ENCODE measurements at regions not wholly inside any gene's neighbourhood (a gene's known extent, or its start where the extent isn't known, plus 50 kb on each side); places are given as distances from the start of the nearest gene placed in this dataset.

GRCh38 chr4:71188951-71189350, 149.9 kb upstream of the SLC4A4 start:
- Histone ChIP-seq H3K9ac (peak overlapping the region; percentile 74), H3K36me3 (ENCODE audit: low read depth) (no peaks in the 10 kb centered on the region), H3F3A (ENCODE audit: insufficient read depth) (peaks cover 13% of the 10 kb centered on the region; the same call in 1 of the 2 replicates), H3K9me2 (ENCODE audit: insufficient read depth) (no peaks in the 10 kb centered on the region), H3K4me3 (peak overlapping the region; percentile 79), H3K27me3 (replicated peaks; ENCODE audit: insufficient read depth) (no peaks in the 10 kb centered on the region), H3K4me2 (ENCODE audit: unreplicated experiment) (peak overlapping the region; percentile 90), H3K4me1 (ENCODE audit: insufficient read depth) (peaks cover 30% of the 10 kb centered on the region), H4K20me1 (ENCODE audit: insufficient read depth) (no peaks in the 10 kb centered on the region), H3K9me3 (ENCODE audit: low read depth) (no peaks in the 10 kb centered on the region), H3K27ac (no peak overlapping the region), H3K79me2 (ENCODE audit: insufficient read depth) (peaks cover 54% of the 10 kb centered on the region), H2AFZ (peak overlapping the region; percentile 85)
- in situ Hi-C loops (cut with MboI): no loop called here
- no peak for TF ChIP-seq EZH2phosphoT487 (IDR thresholded peaks at IDR 0.05; ENCODE audit: insufficient read depth, low read depth)
- no peak for TF ChIP-seq EZH2 (IDR thresholded peaks at IDR 0.05; ENCODE audit: insufficient read depth, poor library complexity, severe bottlenecking)
- DNase-seq: no peak
- WGBS, 2 experiments (ENCODE audit: low coverage in 1 of 2, low lambda C conversion rate in 2 of 2, missing lambda C conversion rate in 2 of 2): 92 to 93% methylated on average over 1 of the region's 1 CpG

- Histone ChIP-seq H3K4me2 (ENCODE audit: unreplicated experiment) (peak overlapping the region; percentile 90), H3K27me3 (replicated peaks; ENCODE audit: insufficient read depth) (no peaks in the 10 kb centered on the region), H3K79me2 (ENCODE audit: insufficient read depth) (peaks cover 60% of the 10 kb centered on the region), H3F3A (ENCODE audit: insufficient read depth) (peaks cover 13% of the 10 kb centered on the region; the same call in 1 of the 2 replicates), H3K4me1 (ENCODE audit: insufficient read depth) (peaks cover 30% of the 10 kb centered on the region), H2AFZ (0 out of 2 replicates have a peak overlapping the region, but pooled peaks have one; percentile 21), H3K9me3 (ENCODE audit: low read depth) (no peaks in the 10 kb centered on the region), H3K9ac (0 out of 2 replicates have a peak overlapping the region, but pooled peaks have one; percentile 74), H4K20me1 (ENCODE audit: insufficient read depth) (no peaks in the 10 kb centered on the region), H3K4me3 (peak overlapping the region; percentile 79), H3K9me2 (ENCODE audit: insufficient read depth) (no peaks in the 10 kb centered on the region), H3K27ac (0 out of 2 replicates have a peak overlapping the region, but pooled peaks have one; percentile 7), H3K36me3 (ENCODE audit: low read depth) (no peaks in the 10 kb centered on the region)
- WGBS, 2 experiments (ENCODE audit: low coverage in 1 of 2, low lambda C conversion rate in 2 of 2, missing lambda C conversion rate in 2 of 2): 65 to 73% methylated on average over 6 of the region's 6 CpGs
- in situ Hi-C loops (cut with MboI): no loop called here
- no peak for TF ChIP-seq EZH2 (IDR thresholded peaks at IDR 0.05; ENCODE audit: insufficient read depth, poor library complexity, severe bottlenecking)
- TF ChIP-seq EZH2phosphoT487 (IDR thresholded peaks at IDR 0.05; ENCODE audit: insufficient read depth, low read depth): no peak
- DNase-seq: peak; percentile 61
Observed at GRCh38 chr4:71189471-71189870, 149.3 kb upstream of the SLC4A4 start.

- Histone ChIP-seq H3K4me1 (ENCODE audit: insufficient read depth) (peaks cover 33% of the 10 kb centered on the region), H3K9me2 (ENCODE audit: insufficient read depth) (no peaks in the 10 kb centered on the region), H4K20me1 (ENCODE audit: insufficient read depth) (no peaks in the 10 kb centered on the region), H3K27me3 (replicated peaks; ENCODE audit: insufficient read depth) (no peaks in the 10 kb centered on the region), H3K4me2 (ENCODE audit: unreplicated experiment) (no peak overlapping the region), H3K36me3 (ENCODE audit: low read depth) (no peaks in the 10 kb centered on the region), H3K79me2 (ENCODE audit: insufficient read depth) (peaks cover 65% of the 10 kb centered on the region), H3K4me3 (no peak overlapping the region), H3F3A (ENCODE audit: insufficient read depth) (peaks cover 14% of the 10 kb centered on the region), H3K27ac (no peak overlapping the region), H3K9me3 (ENCODE audit: low read depth) (no peaks in the 10 kb centered on the region), H3K9ac (no peak overlapping the region), H2AFZ (no peak overlapping the region)
- 97 to 100% methylated on average over 1 of the region's 1 CpG for WGBS, 2 experiments (ENCODE audit: low coverage in 1 of 2, low lambda C conversion rate in 2 of 2, missing lambda C conversion rate in 2 of 2)
- no peak for TF ChIP-seq EZH2phosphoT487 (IDR thresholded peaks at IDR 0.05; ENCODE audit: insufficient read depth, low read depth)
- no peak for TF ChIP-seq EZH2 (IDR thresholded peaks at IDR 0.05; ENCODE audit: insufficient read depth, poor library complexity, severe bottlenecking)
- DNase-seq: no peak
- in situ Hi-C loops (cut with MboI): no loop called here
Observed at GRCh38 chr4:71194454-71194853, 144.4 kb upstream of the SLC4A4 start.

GRCh38 chr4:71195924-71196323, 142.9 kb upstream of the SLC4A4 start:
- H3K4me2 ChIP-seq (ENCODE audit: unreplicated experiment): peak overlapping the region; percentile 57
- peaks cover 25% of the 10 kb centered on the region for H3K4me1 ChIP-seq (ENCODE audit: insufficient read depth)
- TF ChIP-seq EZH2 (IDR thresholded peaks at IDR 0.05; ENCODE audit: insufficient read depth, poor library complexity, severe bottlenecking) (no peak), EZH2phosphoT487 (IDR thresholded peaks at IDR 0.05; ENCODE audit: insufficient read depth, low read depth) (0 out of 2 replicates have a peak, but pooled peaks have one; percentile 28)
- no peaks in the 10 kb centered on the region for H3K9me2 ChIP-seq (ENCODE audit: insufficient read depth)
- 44 to 45% methylated on average over 4 of the region's 4 CpGs for WGBS, 2 experiments (ENCODE audit: low coverage in 1 of 2, low lambda C conversion rate in 2 of 2, missing lambda C conversion rate in 2 of 2)
- in situ Hi-C loops (cut with MboI): no loop called here
- peak; percentile 80 for DNase-seq
- no peaks in the 10 kb centered on the region for H3K27me3 ChIP-seq (replicated peaks; ENCODE audit: insufficient read depth)
- peaks cover 58% of the 10 kb centered on the region for H3K79me2 ChIP-seq (ENCODE audit: insufficient read depth)
- no peaks in the 10 kb centered on the region for H4K20me1 ChIP-seq (ENCODE audit: insufficient read depth)
- H3K4me3 ChIP-seq: peak overlapping the region; percentile 27
- H2AFZ ChIP-seq: peak overlapping the region; percentile 23; the same call in 1 of the 2 replicates
- H3K36me3 ChIP-seq (ENCODE audit: low read depth): no peaks in the 10 kb centered on the region
- no peak overlapping the region for H3K9ac ChIP-seq
- H3F3A ChIP-seq (ENCODE audit: insufficient read depth): peaks cover 14% of the 10 kb centered on the region
- H3K27ac ChIP-seq: peak overlapping the region; percentile 36
- no peaks in the 10 kb centered on the region for H3K9me3 ChIP-seq (ENCODE audit: low read depth)

All from GM23248 (cell line).